HG02623 (cell line): ENCODE measurements at regions not wholly inside any gene's neighbourhood (a gene's known extent, or its start where the extent isn't known, plus 50 kb on each side); places are given as distances from the start of the nearest gene placed in this dataset.

Experiments
- ATAC-seq: cut with Tn5 transposase; IDR thresholded peaks from one replicate; pipeline ENCODE4 v1.9.1; 2021; ENCODE audit warnings: moderate library complexity; ENCODE audit not compliant: unreplicated experiment

DNA sequence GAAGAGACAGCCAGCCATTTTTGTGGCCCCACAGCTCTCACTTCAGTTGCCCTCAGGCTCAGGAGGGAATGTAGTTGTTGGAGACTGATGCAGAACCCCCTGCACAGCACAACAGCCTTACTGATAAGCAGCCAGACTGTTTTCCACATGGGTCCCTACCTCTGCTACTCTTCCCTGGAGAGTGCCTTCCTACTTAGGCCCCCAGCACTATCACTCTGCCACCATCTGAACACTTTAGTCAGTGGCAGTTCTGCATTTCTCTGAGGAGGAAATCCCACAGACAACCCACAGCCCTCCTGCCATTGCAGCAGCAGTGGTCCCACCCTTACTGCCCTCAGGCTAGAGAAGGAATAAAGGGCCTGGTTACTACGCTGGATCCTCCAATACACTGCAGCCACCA lies 61.8 kb upstream of the PTPRD start:
- no peak for ATAC-seq

DNA sequence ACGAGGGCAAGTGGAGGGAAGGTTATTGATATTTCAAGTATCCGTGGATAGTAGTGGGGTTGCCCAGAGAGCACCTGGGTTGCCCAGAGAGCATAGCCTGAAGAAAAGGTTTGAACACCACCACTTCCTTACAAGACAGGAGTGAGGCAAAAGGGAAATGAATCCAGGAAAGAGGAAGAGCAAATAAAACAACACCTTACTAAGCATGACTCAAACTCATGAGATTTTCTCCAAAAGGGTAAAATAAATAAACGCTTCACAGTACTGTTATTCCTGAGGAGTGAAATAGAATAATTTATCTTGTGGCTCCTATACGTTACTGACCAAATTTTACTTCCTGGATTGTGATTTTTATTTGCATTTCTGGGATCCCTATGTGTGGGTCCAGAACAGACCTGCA lies 65.2 kb upstream of the PTPRD start:
- no peak for ATAC-seq

DNA sequence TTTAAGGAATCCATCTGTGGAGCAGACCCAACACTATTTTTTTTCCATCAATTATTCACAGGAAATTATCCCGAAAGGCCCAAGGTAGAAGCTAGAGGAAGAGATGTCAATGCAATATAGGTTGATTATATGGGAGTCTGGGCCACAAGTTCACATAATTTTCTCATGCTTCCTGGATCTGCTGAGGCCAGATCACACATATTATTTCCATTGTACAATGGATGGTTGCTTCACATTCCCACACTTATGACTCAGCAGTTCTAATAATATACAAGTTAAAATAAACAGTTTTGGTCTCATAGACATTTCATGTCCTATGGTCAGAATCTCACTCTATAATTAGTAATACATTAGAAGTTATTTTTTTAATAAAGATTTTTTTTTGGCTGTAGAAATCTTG lies 66.0 kb upstream of the PTPRD start:
- no peak for ATAC-seq

DNA sequence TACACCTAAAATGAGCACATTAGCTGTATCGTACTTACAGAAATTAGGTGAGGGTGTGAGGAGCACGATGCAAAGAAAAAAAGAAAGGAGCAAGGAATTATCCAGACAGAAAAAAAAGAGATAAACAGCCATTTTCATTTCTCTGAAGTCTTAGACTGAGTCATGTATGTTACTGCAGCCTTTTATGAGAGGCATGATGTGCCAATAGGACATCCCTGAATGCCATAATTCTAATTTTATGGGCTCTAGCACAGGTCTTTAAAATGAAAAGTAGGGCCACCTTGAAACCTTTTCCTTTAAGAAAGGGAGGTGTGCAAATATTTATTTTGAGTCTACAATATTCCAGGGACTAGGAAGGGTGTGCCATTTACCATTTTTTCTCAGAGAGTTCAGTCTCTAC lies 74.1 kb upstream of the PTPRD start:
- ATAC-seq: no peak

DNA sequence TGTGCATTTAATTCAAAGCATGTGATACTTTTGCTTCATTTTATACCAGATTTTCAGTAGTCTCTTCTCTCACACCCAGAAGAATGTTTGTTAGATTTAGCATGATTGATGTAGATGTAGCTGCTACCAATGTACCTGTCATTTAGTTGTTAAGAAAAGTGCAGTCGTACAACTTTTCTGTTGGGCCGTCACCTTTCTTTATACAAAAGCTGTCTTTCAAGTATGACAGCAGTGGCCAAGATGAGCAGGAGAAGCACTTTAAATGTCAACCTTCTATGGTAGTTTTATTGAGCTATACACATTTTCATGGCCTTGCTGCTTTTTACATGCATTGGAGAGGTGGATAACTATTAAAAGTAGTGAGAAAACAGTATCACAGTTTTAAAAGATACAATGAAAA lies 77.7 kb upstream of the PTPRD start:
- ATAC-seq: no peak

DNA sequence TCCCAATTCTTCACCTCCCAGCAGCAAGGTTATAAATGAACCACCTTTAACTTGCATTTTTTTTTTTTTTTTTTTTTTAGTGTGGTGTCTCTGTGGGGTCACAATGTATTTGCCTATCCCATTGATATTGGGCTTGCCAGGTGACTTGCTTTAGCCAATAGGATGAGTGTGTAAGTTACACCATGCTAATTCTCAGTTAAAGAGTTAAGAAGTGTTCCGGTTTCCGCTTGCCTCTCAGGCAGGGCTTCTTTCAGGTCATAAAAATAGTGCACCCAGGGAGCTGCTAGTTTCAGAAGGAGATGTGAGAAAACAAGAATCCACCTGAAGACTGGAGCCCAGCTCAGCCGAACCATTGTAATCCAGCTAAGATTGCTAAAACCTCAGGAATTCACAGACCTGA lies 84.2 kb upstream of the PTPRD start:
- no peak for ATAC-seq

DNA sequence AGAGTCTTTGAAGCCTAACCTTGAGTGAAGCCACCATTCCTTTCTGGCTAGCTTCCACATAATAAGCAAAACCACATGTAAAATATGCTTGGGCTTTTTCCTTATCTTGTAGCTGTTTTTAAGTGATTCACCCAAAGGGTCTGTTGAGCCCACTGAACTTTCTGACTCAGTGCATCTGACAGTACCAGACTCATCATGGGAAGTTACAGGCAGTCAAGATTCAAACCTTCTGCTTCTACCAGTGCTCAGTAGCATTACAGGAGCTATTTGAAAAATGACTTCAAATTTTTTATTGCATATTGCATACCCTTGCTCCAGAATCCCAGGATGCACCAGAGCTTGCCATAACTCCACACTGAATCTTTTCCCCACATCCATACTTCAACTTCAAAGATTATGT lies 87.5 kb upstream of the PTPRD start:
- ATAC-seq: no peak

DNA sequence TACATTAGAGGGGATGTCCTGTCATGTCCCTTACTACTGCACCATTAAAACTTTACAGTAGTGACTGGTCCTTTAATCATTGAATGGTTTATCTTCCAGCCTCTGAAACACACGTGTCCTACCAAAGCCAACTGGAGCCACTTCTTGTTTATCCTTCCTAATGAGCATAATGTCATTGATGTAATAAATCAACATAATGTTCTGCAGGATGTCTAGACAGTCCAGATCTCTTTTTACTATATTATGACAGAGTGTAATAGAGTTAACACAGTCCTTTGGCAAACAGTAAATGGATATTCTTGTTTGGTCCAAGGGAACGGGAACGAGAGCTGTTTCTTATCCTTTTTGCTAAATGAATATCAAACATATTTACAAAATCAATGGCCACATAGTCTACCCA lies 88.1 kb upstream of the PTPRD start:
- no peak for ATAC-seq

DNA sequence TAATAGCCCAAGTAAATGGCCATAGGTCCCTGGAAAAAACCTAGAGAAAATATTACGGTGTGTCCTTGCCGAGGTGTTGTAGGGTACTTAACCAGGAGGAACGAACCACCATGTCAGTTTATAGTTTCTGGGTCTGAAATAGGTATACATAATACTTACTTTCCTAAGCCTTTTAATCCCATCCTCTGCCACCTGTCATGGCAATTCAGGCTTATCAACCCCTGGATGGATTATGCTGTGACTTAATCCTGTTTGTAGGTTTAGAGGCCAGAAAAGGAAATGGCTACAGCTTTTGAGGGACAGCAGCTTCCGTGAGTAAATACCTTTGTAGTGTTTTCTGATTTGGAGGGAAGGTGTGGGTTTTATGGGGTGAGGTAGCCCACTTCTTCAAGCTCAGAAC lies 89.1 kb upstream of the PTPRD start:
- ATAC-seq: no peak

DNA sequence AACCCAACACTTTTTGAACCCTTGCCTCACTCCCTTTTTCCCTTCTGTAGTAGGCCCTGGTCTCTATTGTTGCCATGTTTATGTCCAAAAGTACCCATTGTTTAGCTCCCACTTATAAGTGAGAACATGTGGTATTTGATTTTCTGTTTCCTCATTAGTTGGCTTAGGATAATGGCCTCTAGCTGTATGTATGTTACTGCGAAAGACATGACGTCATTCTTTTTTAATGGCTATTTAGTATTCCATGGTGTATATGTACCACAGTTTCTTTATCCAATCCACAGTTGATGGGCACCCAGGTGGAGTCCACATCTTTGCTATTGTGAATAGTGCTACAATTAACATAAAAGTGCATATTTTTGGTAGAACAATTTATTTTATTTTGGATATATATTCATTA lies 90.3 kb upstream of the PTPRD start:
- ATAC-seq: no peak

DNA sequence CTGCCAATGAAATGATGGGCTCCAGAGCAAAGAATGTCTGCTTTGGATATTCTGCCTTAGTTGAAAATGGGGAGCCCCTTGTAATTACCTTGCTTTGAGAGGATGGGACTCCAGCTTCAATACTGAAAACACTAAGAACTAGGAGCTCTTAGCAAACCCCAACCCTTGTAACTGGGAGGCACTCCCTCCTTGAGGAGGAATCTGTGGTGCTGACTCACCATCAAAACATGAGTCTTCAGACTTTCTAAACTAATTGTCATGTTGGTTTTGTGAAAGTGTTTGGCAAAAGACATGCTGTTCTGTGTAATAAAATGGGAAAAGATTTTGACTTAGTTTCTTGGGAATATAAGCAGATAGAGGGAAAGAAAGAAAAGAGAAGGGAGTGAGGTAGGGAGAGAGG lies 91.9 kb upstream of the PTPRD start:
- ATAC-seq: no peak

DNA sequence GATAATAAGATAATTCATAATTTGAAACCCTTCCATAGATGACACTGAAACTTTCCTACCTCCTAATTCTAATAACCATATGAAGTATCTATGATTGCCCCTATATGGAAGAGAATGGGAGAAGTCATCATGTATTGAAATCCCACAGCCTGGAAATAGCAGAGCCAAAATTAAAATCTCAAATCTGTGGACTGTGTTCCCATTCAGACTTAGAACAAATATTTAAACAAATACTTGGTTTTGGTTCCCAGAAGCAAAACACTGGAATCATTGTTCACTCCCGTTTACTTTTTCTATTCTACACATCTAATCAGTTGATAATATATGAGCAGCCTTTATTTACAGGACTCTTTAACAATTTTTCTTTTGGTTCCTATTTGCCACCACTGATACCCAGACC lies 92.6 kb upstream of the PTPRD start:
- ATAC-seq: no peak

DNA sequence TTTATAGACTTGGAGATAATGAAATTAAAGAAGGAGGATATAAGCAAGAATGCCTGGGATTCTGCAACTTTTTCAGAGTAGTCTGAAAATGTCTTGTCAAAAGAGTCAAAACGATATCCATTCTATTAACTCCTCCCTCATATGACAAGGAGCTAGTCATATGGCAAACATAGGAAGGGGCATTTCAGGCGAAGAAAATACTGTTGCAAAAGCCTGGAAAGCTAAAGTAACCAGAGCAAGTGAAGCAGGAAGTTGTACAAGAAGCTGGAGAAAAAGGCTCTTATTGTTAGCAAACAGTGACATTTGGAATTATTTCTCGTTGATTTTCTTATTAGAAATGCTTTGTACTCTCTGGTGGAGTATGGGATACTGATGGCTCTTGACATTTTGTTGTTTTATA lies 94.0 kb upstream of the PTPRD start:
- no peak for ATAC-seq

DNA sequence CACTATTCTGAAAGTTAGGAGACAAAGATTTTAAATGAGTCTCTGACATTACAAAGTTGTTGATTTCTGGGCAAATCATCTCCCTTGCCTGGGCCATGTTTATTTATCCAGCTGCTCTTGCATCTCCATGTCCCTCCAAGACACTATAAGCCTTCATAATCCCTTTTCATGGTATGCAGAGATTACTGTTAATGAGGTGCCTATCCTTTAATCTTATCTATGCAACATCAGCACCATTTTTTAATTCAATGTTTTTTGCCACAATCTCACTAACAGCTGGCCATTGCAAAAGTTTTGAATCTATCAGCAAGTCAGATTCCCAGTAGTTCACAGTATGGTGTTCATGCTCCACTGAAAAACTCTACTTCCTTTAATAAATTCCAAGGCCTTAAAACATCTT lies 108.5 kb upstream of the PTPRD start:
- ATAC-seq: no peak

DNA sequence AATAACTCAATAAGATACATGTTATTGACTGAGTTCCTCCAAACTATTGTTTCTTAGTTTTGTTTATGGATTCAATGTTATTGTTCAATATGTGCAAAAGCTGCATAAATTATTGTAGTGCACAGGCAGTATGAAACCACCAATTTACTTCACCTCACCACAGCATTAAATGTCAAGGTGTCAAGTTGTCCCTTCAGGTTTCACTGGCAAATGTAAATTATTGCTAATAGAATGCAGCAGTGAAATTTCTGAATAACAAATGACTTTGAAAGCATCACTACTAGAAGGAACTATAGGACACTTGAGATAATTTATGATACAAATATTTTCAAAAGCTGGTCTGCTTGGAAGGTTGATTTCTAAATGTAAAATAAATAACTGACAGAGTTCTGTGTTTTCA lies 116.4 kb upstream of the PTPRD start:
- no peak for ATAC-seq

DNA sequence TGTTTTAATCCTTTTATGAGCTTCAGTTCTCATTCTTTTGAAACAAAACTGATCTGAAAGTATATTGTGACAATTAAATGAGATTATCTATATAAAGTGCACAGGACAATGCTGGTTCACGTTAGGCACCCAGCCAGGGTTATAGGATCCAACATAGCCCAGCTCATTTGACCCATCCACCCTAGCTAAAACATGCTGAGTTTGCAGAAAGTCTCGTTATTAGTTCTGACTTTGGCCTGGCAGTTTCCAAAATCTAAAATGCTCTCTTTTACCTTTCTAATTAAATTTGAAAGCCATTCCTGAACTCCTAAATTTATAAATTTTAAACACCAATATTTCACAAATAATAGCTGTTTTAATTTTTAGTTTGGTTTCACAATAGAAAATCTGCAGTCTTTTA lies 131.9 kb upstream of the PTPRD start:
- no peak for ATAC-seq

DNA sequence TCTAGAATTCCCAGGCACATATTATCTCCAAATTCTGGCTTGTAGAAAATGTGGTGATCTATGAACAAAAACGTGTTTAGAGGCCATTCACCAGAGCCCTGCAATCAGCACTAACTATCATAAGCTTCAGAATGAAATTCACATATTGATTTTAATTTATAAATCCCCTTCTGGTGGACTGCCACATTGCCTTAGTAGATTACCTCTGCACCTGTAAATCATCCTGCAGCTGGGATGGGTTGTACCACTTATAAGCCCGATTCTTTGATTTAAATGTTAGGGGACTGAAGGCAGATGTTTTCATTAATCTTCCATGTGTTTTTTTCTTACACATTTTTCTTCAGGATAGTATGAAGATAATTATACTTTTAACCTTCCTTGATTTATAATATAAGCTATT lies 140.7 kb upstream of the PTPRD start:
- no peak for ATAC-seq

DNA sequence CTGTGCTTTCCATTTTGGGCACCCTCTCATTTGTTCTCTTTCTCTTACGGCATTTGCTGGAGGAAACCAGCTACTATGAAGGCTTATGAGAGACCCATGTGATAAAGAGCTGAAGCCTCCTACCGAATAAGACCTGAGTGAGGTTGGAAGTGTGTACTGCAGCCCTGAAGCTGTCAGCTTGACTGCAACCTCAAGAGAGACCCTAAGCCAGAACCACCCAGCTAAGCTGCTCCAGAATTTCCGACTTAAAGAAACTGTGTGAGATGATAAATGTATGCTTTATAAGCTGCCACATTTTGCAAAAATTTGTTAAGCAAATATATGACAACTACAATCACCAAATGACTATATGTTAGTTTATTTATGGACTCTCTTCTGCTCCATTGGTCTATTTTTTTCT lies 151.7 kb upstream of the PTPRD start:
- no peak for ATAC-seq

DNA sequence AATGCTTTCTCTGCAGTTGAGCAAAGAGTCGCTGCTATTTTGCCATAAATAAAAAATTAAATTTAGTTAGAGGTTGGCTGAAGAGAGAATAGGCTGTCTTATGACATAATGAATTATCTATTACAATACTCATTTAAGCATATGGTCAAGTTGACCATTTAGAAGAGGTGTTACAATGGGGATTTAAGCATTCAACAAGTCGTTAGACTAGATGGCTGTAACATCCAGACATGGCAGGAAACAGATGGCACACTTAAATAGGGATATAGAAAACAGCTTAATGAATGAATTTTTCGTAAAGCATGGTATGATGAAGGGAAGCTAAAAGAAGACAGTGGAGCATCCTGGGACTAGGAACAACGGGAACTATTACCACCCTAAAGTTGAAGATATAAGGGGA lies 160.3 kb upstream of the PTPRD start:
- no peak for ATAC-seq

DNA sequence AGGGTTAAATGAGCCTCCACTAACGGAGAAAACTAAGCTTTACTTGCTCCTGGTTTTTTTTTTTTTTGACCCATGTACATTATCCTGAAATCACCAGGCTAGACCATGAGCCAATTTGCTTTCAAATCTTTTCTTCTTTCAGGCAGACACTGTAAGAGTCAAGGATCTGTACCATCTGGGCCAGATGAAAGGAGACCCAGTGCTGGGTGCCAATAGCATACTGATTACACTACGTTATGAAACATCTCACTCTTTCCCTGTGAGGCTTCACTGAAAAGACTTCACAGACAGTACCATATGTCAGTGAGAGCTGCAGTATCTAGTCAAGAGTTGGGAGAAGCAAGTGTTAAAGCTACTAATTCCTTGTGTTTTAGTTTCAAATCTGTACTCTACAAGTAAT lies 161.2 kb upstream of the PTPRD start:
- no peak for ATAC-seq

DNA sequence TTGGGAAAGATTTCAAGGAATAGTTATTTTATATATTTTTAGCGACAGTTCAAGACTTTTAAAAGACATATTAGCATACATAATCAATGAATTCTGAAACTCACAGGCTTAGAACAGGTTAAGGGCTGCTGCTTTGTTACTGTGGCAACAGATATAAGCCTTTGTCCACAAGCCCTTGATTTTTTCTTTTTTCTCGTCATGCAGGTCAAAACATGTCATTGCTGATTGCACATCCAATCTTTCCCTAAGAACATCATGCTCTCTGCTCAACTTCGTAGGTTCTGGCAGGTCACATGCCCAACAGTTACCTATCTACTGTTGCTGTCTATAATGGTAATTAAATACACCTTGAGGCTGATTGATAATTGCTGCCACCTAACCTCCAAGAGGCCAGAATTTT lies 172.5 kb upstream of the PTPRD start:
- no peak for ATAC-seq

DNA sequence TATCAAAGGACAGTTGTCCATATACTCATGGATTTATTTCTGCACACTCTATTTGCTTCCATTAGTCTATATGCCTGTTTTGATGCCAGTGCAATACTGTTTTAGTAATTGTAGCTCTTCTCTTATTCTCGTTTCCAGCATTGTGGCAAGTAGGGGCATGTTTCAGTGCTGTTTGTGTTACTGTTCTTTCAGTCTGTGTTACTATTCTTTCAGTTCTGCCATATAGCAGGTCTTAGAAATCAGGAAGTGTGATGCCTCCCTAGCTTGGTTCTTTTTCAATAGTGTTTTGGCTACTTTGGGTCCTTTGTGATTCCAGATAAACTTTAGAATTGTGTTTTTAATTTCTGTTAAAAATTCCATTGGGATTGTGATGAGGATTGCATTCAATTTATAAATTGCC lies 180.5 kb upstream of the PTPRD start:
- ATAC-seq: no peak

DNA sequence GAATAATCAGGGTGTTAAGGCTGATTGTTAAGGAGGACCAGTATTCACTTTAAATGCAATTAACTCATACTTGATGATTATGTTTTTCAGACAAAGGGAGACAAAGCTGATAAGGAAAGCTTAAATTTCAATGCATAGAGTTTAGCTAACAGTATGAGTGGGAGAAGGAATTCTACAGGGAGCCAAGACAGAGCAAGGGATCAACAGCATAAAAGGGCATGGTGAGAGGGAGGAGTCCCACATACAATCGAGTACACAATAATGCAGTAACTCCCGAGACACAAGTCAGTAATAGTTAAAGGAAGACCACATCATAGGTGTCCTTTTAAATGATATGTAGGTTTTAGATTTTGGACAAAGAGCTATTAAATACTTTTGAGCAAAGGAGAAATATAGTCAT lies 191.7 kb upstream of the PTPRD start:
- ATAC-seq: no peak

DNA sequence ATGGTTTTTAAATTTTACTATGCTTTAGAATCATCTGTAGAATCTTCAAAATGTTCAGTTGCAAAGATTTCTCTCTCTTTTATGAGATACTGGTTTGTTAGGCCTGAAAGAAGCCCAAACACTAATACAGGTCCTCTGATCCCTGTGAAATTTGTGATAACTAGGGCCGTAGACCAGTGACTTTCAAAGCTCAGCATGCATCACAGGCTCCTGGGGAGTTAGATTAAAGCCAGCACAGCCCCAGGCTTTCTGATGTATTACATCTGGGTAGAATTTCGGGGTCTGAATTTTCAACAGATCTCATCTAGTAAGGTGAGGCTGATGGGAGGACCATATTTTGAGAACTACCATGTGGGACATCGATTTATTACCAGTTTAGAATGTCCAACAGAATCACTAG lies 194.1 kb upstream of the PTPRD start:
- no peak for ATAC-seq
